GM12864 (cell line): ENCODE measurements at regions not wholly inside any gene's neighbourhood (a gene's known extent, or its start where the extent isn't known, plus 50 kb on each side); places are given as distances from the start of the nearest gene placed in this dataset.

Experiments
- DNase-seq: peaks from one replicate; pipeline ENCODE4 v3.0.0-alpha.2; 2011; ENCODE audit warnings: low read depth
- H3K4me3 ChIP-seq: 2 replicates; pipeline ENCODE4 v1.5.1; 2011; ENCODE audit warnings: mild to moderate bottlenecking, low read depth, low read length, control low read depth
- TF ChIP-seq, protein P1 (sequence below): IDR thresholded peaks from 2 replicates; pipeline ENCODE4 v1.5.1; 2011; ENCODE audit warnings: low read depth, mild to moderate bottlenecking, moderate library complexity, low read length, control low read depth, inconsistent platforms; ENCODE audit errors: missing control alignments

DNA sequence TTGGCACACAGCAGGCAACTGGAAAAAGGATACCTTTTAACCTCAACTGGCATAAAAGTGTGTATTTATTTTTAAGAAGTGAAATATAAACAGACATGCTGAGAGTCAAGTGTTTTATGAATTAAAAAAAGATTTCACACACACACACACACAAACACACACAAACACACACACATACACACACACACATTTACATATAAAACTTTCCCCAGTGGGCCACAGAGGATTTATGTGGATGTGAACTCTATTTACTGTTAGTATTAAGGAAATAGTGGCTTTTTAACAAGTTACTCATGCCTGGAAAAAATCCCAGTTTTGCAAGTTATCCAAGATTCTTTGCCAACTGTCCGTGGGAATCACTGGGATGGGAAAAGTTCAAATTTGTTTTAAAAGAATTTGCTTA, 725.9 kb upstream of the NR2F2 start:
- H3K4me3 ChIP-seq: no peak overlapping the region
- DNase-seq: no peak
- TF ChIP-seq, protein P1, sequence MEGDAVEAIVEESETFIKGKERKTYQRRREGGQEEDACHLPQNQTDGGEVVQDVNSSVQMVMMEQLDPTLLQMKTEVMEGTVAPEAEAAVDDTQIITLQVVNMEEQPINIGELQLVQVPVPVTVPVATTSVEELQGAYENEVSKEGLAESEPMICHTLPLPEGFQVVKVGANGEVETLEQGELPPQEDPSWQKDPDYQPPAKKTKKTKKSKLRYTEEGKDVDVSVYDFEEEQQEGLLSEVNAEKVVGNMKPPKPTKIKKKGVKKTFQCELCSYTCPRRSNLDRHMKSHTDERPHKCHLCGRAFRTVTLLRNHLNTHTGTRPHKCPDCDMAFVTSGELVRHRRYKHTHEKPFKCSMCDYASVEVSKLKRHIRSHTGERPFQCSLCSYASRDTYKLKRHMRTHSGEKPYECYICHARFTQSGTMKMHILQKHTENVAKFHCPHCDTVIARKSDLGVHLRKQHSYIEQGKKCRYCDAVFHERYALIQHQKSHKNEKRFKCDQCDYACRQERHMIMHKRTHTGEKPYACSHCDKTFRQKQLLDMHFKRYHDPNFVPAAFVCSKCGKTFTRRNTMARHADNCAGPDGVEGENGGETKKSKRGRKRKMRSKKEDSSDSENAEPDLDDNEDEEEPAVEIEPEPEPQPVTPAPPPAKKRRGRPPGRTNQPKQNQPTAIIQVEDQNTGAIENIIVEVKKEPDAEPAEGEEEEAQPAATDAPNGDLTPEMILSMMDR: no peak

DNA sequence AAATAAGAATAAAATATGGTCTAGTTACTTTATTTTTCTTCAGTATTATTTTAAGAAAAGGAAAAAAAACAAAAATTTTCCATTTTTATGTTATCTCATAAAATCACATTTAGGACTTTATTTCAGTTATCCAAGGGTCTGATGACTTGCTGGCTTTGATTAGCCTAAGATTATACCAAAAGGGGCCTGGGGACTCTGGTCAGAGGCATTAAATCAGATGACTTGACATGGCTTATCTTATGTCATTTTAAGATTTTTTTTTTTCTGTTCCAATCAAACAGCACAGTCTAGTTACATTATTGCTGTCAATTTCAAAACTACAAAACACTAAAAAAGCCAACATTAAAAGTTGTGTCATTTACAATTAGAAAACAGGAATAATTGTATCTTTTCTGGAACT, 725.4 kb upstream of the NR2F2 start:
- TF ChIP-seq, protein P1: no peak
- no peak overlapping the region for H3K4me3 ChIP-seq
- no peak for DNase-seq

DNA sequence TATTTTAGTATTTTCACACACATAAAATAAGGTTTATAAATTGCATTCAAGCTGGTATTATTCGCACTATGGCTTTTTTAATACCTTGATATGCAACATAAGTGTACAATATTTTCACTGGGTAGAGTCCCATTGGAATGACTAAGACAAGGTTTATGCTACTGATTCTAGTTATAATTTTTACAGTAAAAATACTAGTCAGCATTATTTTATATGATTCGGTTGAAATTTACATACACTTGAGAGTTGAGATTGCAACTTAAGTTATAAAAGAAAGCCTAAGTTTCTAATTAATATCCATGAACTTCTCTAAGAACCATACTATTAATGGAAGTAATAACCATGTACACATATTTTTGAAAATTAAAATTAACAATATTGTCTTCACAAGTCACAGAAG, 723.9 kb upstream of the NR2F2 start:
- TF ChIP-seq, protein P1: no peak
- no peak for DNase-seq

DNA sequence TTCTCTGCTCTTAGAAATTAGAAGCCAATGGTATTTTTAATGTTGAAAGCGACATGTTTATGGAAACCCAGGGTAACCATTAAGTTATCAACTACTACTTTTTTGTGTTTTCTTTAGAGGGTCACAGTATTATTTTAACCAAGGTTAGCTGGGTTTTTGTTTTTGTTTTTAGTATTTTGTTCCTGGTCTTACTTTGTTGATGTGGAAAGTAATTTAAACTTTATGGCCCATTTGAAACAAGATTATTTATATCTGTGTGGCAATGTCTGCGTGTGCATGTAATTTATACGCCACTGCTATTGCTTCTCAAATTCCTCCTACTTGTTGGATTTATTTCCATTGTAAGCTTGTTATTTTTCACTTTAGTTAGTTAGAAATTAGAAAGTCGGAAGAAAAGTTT, 722.1 kb upstream of the NR2F2 start:
- TF ChIP-seq, protein P1: no peak
- no peak overlapping the region for H3K4me3 ChIP-seq
- DNase-seq: no peak

More for the DNA sequence above, 723.9 kb upstream of the NR2F2 start:
- H3K4me3 ChIP-seq: no peak overlapping the region

DNA sequence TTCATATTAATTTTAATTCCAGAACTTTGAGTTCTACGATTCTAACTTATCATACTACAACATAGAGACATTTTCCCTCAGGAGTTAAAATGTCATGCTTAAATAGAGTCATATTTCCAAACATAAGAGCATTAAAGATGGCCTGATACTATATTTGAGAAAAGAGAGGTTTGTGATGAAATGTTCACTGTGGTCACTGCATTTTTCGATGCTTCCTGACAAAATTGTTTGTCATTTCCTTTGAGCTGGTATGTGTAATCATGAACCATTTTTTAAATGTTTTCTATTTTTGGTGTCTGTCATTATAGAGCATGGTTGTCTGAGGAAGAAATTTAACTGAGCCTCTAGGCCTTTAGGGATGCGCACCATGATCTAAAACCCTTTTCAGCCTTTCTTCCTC, 721.4 kb upstream of the NR2F2 start:
- no peak for DNase-seq
- no peak overlapping the region for H3K4me3 ChIP-seq
- TF ChIP-seq, protein P1: no peak

DNA sequence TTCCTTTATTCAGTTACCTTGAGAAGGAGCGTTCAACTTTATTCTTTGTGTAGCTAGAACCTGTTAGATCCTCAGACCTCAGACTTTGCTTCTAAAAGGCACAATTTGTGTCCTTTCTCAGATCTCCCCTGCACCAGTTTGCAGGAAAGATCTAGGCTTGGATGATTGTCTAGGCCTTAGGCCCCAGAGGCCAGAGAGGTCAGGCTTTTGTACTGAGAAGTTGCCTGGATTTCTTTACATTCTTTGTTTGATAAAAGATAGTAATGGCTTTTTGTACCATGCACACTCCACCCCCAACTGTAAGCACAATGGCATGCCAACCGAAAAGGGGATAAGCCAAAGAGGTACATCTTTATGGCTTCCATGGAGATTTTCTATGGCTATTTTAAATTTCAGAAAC, 719.6 kb upstream of the NR2F2 start:
- TF ChIP-seq, protein P1: no peak
- no peak overlapping the region for H3K4me3 ChIP-seq
- no peak for DNase-seq

DNA sequence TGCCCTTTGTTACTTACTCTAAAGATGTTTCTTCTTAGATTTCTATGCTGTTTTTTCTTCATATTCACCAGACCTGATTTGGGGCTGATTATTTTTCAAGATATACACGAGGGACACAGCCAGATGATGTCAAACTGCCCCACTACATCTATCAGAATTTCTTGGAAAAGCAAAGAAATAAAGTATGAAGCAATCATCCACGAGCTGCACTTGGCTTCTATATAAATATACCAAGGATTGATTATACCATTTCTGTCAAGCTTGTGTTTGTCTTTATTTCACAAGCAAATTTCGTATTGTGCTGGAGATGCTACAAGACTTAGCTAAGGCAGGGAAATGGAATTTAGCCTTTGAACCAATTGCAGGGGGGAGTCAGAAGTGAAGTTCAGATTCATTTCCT, 715.1 kb upstream of the NR2F2 start:
- H3K4me3 ChIP-seq: no peak overlapping the region
- TF ChIP-seq, protein P1: no peak
- no peak for DNase-seq
